ENCODE measurements at regions not wholly inside any gene's neighbourhood (a gene's known extent, or its start where the extent isn't known, plus 50 kb on each side); places are given as distances from the start of the nearest gene placed in this dataset.

DNA sequence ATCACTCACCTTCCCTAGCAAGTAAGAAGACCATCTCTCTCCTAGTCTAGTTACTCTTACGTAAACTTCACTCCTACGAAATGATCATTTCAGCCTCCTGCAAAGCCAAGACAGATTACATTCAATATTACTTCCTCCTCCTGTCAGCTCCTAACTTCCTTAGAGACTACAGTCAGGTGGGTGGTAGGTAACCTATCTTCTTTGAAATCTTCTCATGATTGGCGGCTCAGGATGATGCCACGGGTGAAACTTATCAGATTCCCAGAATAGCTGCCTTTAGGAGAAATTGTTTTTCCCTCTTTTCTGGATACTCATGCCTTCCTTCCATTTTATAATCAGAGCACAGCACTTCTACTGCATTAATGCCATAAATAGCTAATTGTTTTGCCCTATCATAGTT lies 744.8 kb upstream of the HS3ST1 start:
- TF ChIP-seq, protein P1, sequence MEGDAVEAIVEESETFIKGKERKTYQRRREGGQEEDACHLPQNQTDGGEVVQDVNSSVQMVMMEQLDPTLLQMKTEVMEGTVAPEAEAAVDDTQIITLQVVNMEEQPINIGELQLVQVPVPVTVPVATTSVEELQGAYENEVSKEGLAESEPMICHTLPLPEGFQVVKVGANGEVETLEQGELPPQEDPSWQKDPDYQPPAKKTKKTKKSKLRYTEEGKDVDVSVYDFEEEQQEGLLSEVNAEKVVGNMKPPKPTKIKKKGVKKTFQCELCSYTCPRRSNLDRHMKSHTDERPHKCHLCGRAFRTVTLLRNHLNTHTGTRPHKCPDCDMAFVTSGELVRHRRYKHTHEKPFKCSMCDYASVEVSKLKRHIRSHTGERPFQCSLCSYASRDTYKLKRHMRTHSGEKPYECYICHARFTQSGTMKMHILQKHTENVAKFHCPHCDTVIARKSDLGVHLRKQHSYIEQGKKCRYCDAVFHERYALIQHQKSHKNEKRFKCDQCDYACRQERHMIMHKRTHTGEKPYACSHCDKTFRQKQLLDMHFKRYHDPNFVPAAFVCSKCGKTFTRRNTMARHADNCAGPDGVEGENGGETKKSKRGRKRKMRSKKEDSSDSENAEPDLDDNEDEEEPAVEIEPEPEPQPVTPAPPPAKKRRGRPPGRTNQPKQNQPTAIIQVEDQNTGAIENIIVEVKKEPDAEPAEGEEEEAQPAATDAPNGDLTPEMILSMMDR (conservative IDR thresholded peaks at IDR 0.05): no peak
- TF ChIP-seq EZH2 (IDR thresholded peaks at IDR 0.05; ENCODE audit: low read depth): no peak

All from PC-9 (cell line).